ENCODE measurements at regions not wholly inside any gene's neighbourhood (a gene's known extent, or its start where the extent isn't known, plus 50 kb on each side); places are given as distances from the start of the nearest gene placed in this dataset.

GRCh38 chr15:25501828-25502446 is 63.1 kb upstream of the UBE3A start:
- DNase-seq, result peak; percentile 34

GRCh38 chr15:25498835-25499234 is 60.0 kb upstream of the UBE3A start:
- DNase-seq, result no peak

GRCh38 chr15:25497934-25498333 is 59.1 kb upstream of the UBE3A start:
- no peak for DNase-seq

GRCh38 chr15:25493823-25494526 is 55.2 kb upstream of the UBE3A start:
- DNase-seq, result no peak

GRCh38 chr15:25492315-25492714 is 53.5 kb upstream of the UBE3A start:
- no peak for DNase-seq

Data from kidney glomerular epithelial cell (primary cell).